Suprapubic skin (tissue), 3 donors: ENCODE measurements at regions not wholly inside any gene's neighbourhood (a gene's known extent, or its start where the extent isn't known, plus 50 kb on each side); places are given as distances from the start of the nearest gene placed in this dataset.

ENCODE experiments used
- EP300 ChIP-seq: sonication (generic); formaldehyde crosslinking; IDR thresholded peaks from one replicate; pipeline ENCODE4 v1.6.1; 2017; ENCODE audit warnings: antibody characterized with exemption
- POLR2A ChIP-seq, 2 donors: fragments of 450-650 bp; IDR thresholded peaks; one replicate each; pipeline ENCODE4 v1.6.1; 2017; ENCODE audit warnings: antibody characterized with exemption in 2 of 2, mild to moderate bottlenecking in 2 of 2, moderate library complexity in 2 of 2
- TF ChIP-seq, protein P1 (sequence below), 2 donors: fragments of 200-600 bp in 1 of 2; fragments of 450-650 bp in 1 of 2; sonication (generic) in 1 of 2; IDR thresholded peaks; one replicate each; pipeline ENCODE4 v1.5.1; 2016 to 2019; ENCODE audit warnings: antibody characterized with exemption in 2 of 2, mild to moderate bottlenecking in 1 of 2, moderate library complexity in 1 of 2

DNA sequence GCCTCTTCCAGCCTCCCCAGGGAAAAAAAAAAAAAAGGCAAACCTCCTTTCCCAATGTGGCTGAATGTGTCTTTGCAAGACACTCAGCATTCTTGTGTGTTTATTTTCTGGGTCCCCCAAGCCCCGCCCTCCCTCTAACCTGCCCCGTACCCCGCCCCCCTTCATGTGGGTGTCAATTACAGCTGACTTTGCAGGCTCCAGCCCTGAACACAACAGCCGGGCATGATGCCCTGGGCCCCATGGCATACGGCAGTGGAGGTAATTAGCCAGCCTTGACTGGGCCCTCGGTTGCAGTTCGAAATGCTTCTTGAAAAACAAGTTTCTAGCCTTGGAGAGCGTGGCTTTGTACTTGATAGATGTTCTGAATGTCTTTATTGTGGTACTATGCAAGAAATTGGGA is 354.7 kb upstream of the RBFOX1 start:
- TF ChIP-seq, protein P1, sequence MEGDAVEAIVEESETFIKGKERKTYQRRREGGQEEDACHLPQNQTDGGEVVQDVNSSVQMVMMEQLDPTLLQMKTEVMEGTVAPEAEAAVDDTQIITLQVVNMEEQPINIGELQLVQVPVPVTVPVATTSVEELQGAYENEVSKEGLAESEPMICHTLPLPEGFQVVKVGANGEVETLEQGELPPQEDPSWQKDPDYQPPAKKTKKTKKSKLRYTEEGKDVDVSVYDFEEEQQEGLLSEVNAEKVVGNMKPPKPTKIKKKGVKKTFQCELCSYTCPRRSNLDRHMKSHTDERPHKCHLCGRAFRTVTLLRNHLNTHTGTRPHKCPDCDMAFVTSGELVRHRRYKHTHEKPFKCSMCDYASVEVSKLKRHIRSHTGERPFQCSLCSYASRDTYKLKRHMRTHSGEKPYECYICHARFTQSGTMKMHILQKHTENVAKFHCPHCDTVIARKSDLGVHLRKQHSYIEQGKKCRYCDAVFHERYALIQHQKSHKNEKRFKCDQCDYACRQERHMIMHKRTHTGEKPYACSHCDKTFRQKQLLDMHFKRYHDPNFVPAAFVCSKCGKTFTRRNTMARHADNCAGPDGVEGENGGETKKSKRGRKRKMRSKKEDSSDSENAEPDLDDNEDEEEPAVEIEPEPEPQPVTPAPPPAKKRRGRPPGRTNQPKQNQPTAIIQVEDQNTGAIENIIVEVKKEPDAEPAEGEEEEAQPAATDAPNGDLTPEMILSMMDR (IDR thresholded peaks at IDR 0.05): no peak
- TF ChIP-seq EP300 (no peak), POLR2A (IDR thresholded peaks at IDR 0.05) (no peak)
